ENCODE measurements at regions not wholly inside any gene's neighbourhood (a gene's known extent, or its start where the extent isn't known, plus 50 kb on each side); places are given as distances from the start of the nearest gene placed in this dataset.
A peak's percentile ranks its signal among the peaks of the same experiment; 100 is the strongest.

- H3K4me3 ChIP-seq (ENCODE audit: low read depth, low read length) = no peak overlapping the region
- ChIA-PET POLR2A (no interaction called here), CTCF (no interaction called here)
- no peak for TF ChIP-seq CTCF (IDR thresholded peaks at IDR 0.05; ENCODE audit: insufficient read depth, low read length, missing control alignments)
- no peak for DNase-seq (ENCODE audit: low read depth, low spot score)
These were observed 90.7 kb upstream of the KCNK2 start for GRCh38 chr1:214991691-214992315.

GRCh38 chr1:214993419-214993818 lies 89.1 kb upstream of the KCNK2 start:
- DNase-seq (ENCODE audit: low read depth, low spot score) = no peak
- no peak for TF ChIP-seq CTCF (IDR thresholded peaks at IDR 0.05; ENCODE audit: insufficient read depth, low read length, missing control alignments)
- CTCF ChIA-PET = no interaction called here
- H3K4me3 ChIP-seq (ENCODE audit: low read depth, low read length) = no peak overlapping the region
- POLR2A ChIA-PET = interaction anchor here (0.8 kb wide), 1 partner anchor 36 kb away, joined by 4 read pairs; no protein-coding TSS in a partner anchor

- POLR2A ChIA-PET = no interaction called here
- no peak for DNase-seq (ENCODE audit: low read depth, low spot score)
- no peak overlapping the region for H3K4me3 ChIP-seq (ENCODE audit: low read depth, low read length)
- CTCF ChIA-PET = interaction anchor here (0.9 kb wide), 1 partner anchor 37 kb away, joined by 3 read pairs; no protein-coding TSS in a partner anchor
- TF ChIP-seq CTCF (IDR thresholded peaks at IDR 0.05; ENCODE audit: insufficient read depth, low read length, missing control alignments) = no peak
These were observed 84.9 kb upstream of the KCNK2 start for GRCh38 chr1:214997685-214998084.

GRCh38 chr1:215001419-215002021 lies 81.0 kb upstream of the KCNK2 start:
- POLR2A ChIA-PET = no interaction called here
- no peak for TF ChIP-seq CTCF (IDR thresholded peaks at IDR 0.05; ENCODE audit: insufficient read depth, low read length, missing control alignments)
- H3K4me3 ChIP-seq (ENCODE audit: low read depth, low read length) = no peak overlapping the region
- no peak for DNase-seq (ENCODE audit: low read depth, low spot score)
- CTCF ChIA-PET = interaction anchor here (0.8 to 2.2 kb wide), 3 partner anchors 168 to 341 kb away, joined by 3 to 7 read pairs (median 4); no protein-coding TSS in a partner anchor

- DNase-seq (ENCODE audit: low read depth, low spot score) = peak; percentile 77
- no peak for TF ChIP-seq CTCF (IDR thresholded peaks at IDR 0.05; ENCODE audit: insufficient read depth, low read length, missing control alignments)
- no peak overlapping the region for H3K4me3 ChIP-seq (ENCODE audit: low read depth, low read length)
- POLR2A ChIA-PET = no interaction called here
- CTCF ChIA-PET = no interaction called here
These were observed 80.1 kb upstream of the KCNK2 start for GRCh38 chr1:215002471-215002870.

GRCh38 chr1:215003686-215004085 lies 78.9 kb upstream of the KCNK2 start:
- no peak for TF ChIP-seq CTCF (IDR thresholded peaks at IDR 0.05; ENCODE audit: insufficient read depth, low read length, missing control alignments)
- ChIA-PET POLR2A (interaction anchor here (0.9 kb wide), 1 partner anchor 46 kb away, joined by 5 read pairs; no protein-coding TSS in a partner anchor), CTCF (no interaction called here)
- DNase-seq (ENCODE audit: low read depth, low spot score) = no peak
- H3K4me3 ChIP-seq (ENCODE audit: low read depth, low read length) = no peak overlapping the region

Measured in AG04449 (cell line).